ENCODE measurements at regions not wholly inside any gene's neighbourhood (a gene's known extent, or its start where the extent isn't known, plus 50 kb on each side); places are given as distances from the start of the nearest gene placed in this dataset.

DNA sequence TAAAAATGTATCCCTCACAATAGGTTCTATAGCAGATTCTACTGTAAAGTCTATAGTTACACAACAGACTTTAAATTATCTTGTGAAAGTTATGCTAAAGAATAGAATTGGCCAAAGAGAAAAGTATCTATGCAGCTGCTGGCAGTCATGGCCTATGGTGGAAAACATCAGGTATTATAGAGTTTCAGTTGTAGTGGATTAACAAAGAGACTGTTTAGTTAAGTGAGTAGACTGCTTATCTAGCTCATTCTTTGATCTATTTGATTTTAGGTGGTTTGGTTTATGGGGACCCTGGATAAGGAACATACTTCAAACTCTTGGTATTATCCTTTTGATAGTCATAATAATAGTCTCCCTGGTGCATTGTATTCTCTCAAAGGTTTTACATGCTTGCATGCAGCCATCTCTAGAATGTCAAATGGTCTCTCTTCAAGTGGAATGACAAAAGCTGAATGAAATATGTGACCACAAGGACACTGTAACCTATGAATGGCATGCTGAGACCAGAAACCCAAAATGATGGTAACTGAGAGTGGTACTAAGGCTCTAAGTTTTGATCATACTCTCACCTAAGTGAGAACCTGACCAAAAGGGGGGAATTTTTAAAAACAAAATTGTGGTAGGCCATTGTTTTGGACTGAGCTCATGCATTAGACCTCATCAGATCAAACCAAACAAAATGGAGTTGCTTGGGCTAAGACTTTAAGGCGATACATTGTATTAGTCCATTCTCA, 54.9 kb upstream of the NAMPT start:
- H3K27ac Mint-ChIP-seq, result peak overlapping the region; percentile 28
- peaks cover 11% of the 10 kb centered on the region for H3K27me3 Mint-ChIP-seq
- TF ChIP-seq, protein P1, sequence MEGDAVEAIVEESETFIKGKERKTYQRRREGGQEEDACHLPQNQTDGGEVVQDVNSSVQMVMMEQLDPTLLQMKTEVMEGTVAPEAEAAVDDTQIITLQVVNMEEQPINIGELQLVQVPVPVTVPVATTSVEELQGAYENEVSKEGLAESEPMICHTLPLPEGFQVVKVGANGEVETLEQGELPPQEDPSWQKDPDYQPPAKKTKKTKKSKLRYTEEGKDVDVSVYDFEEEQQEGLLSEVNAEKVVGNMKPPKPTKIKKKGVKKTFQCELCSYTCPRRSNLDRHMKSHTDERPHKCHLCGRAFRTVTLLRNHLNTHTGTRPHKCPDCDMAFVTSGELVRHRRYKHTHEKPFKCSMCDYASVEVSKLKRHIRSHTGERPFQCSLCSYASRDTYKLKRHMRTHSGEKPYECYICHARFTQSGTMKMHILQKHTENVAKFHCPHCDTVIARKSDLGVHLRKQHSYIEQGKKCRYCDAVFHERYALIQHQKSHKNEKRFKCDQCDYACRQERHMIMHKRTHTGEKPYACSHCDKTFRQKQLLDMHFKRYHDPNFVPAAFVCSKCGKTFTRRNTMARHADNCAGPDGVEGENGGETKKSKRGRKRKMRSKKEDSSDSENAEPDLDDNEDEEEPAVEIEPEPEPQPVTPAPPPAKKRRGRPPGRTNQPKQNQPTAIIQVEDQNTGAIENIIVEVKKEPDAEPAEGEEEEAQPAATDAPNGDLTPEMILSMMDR (IDR thresholded peaks at IDR 0.05), result no peak
- no peak for DNase-seq
- ATAC-seq, result peak; percentile 15
- intact Hi-C loops (cut with micrococcal nuclease), result no loop called here
- H3K36me3 Mint-ChIP-seq (ENCODE audit: low read depth), result peaks cover 53% of the 10 kb centered on the region
- peaks cover 29% of the 10 kb centered on the region for H3K4me1 Mint-ChIP-seq (ENCODE audit: low read depth)
- peaks cover 57% of the 10 kb centered on the region for H3K9me3 Mint-ChIP-seq
- H3K4me3 Mint-ChIP-seq, result no peak overlapping the region
- ChIA-PET CTCF (interaction anchor here (1.2 to 1.6 kb wide), 4 partner anchors 10 to 162 kb away, joined by 3 to 4 read pairs (median 3); no protein-coding TSS in a partner anchor), POLR2A (interaction anchor here (2.4 kb wide), 1 partner anchor 55 kb away, joined by 14 read pairs; the partner anchor contains the start of gene NAMPT)

DNA sequence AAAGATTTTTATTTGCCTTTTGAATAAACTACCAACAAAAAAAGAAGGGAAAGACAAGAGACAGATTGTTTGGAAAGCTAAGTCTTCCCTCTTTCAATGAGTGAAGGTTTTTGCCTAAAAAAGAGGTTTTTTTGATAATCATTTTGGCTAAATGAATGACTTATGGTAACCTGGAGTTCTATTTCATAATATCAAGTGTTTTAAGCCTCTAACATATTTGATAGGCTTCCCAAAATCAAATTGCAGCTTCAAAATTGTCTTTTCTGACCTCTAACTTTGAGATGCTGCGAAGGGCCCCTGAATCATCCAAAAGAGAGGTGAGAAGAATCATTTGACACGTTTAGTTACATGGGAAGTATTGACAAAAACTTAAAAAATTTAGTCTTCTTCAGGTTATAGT, 53.0 kb upstream of the NAMPT start:
- peaks cover 36% of the 10 kb centered on the region for H3K36me3 Mint-ChIP-seq (ENCODE audit: low read depth)
- intact Hi-C loops (cut with micrococcal nuclease), result no loop called here

DNA sequence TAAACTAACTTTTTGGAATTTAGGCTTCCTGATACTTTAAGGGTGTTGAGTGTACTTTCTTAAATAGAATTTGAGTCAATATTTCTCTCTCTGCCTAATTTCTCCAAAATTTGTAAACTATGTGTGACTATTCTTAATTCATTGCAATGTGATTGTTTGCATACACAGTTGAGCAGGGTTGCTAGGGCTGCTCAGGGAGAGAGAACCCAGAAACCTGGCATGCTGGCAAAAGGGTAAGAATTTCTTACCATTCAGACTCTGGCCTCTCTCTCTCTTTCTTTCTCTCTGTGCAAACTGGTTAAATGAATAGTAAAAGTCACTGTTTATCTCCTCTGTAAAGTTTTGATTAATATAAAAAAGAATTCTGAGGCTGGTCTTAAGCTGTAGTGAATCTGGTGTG, 51.0 kb upstream of the NAMPT start:
- intact Hi-C loops (cut with micrococcal nuclease), result no loop called here
- no peak for ATAC-seq
- DNase-seq, result no peak
- Mint-ChIP-seq H3K36me3 (ENCODE audit: low read depth) (peaks cover 20% of the 10 kb centered on the region), H3K9me3 (peaks cover 25% of the 10 kb centered on the region), H3K4me1 (ENCODE audit: low read depth) (peaks cover 12% of the 10 kb centered on the region), H3K27ac (no peak overlapping the region), H3K27me3 (peaks cover 15% of the 10 kb centered on the region), H3K4me3 (no peak overlapping the region)
- TF ChIP-seq, protein P1 (IDR thresholded peaks at IDR 0.05), result no peak
- CTCF ChIA-PET, result interaction anchor here (0.9 kb wide), 1 partner anchor 17 kb away, joined by 4 read pairs; no protein-coding TSS in a partner anchor
- POLR2A ChIA-PET, result interaction anchor here (1.1 kb wide), 1 partner anchor 51 kb away, joined by 3 read pairs; the partner anchor contains the start of gene NAMPT

More for the DNA sequence above, 53.0 kb upstream of the NAMPT start:
- Mint-ChIP-seq H3K27me3 (peaks cover 12% of the 10 kb centered on the region), H3K27ac (no peak overlapping the region), H3K4me1 (ENCODE audit: low read depth) (peaks cover 14% of the 10 kb centered on the region), H3K9me3 (peaks cover 42% of the 10 kb centered on the region), H3K4me3 (no peak overlapping the region)
- no peak for ATAC-seq
- no peak for DNase-seq
- ChIA-PET CTCF (interaction anchor here (1.2 kb wide), 1 partner anchor 47 kb away, joined by 3 read pairs; no protein-coding TSS in a partner anchor), POLR2A (interaction anchor here (1.5 kb wide), 1 partner anchor 52 kb away, joined by 3 read pairs; no protein-coding TSS in a partner anchor)
- TF ChIP-seq, protein P1 (IDR thresholded peaks at IDR 0.05), result no peak

All from activated CD8-positive, alpha-beta T cell treated with anti-CD3 and anti-CD28 coated beads for 36 hours (primary cell).